ENCODE measurements at regions not wholly inside any gene's neighbourhood (a gene's known extent, or its start where the extent isn't known, plus 50 kb on each side); places are given as distances from the start of the nearest gene placed in this dataset.
"Not testable (repeated sequence)": the region's sequence is repeated elsewhere in the genome, so short reads cannot be mapped to it uniquely, and the experiment has no call there.

GRCh38 chrX:41003506-41004270, 81.6 kb upstream of the USP9X start:
- no peak for DNase-seq (ENCODE audit: low spot score)
- TF ChIP-seq, protein P1, sequence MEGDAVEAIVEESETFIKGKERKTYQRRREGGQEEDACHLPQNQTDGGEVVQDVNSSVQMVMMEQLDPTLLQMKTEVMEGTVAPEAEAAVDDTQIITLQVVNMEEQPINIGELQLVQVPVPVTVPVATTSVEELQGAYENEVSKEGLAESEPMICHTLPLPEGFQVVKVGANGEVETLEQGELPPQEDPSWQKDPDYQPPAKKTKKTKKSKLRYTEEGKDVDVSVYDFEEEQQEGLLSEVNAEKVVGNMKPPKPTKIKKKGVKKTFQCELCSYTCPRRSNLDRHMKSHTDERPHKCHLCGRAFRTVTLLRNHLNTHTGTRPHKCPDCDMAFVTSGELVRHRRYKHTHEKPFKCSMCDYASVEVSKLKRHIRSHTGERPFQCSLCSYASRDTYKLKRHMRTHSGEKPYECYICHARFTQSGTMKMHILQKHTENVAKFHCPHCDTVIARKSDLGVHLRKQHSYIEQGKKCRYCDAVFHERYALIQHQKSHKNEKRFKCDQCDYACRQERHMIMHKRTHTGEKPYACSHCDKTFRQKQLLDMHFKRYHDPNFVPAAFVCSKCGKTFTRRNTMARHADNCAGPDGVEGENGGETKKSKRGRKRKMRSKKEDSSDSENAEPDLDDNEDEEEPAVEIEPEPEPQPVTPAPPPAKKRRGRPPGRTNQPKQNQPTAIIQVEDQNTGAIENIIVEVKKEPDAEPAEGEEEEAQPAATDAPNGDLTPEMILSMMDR (IDR thresholded peaks at IDR 0.05; ENCODE audit: extremely low read depth, missing control alignments), result no peak

- no peak for DNase-seq (ENCODE audit: low spot score)
- TF ChIP-seq, protein P1 (IDR thresholded peaks at IDR 0.05; ENCODE audit: extremely low read depth, missing control alignments), result no peak
These were observed 79.7 kb upstream of the USP9X start for GRCh38 chrX:41005445-41005992.

DNA sequence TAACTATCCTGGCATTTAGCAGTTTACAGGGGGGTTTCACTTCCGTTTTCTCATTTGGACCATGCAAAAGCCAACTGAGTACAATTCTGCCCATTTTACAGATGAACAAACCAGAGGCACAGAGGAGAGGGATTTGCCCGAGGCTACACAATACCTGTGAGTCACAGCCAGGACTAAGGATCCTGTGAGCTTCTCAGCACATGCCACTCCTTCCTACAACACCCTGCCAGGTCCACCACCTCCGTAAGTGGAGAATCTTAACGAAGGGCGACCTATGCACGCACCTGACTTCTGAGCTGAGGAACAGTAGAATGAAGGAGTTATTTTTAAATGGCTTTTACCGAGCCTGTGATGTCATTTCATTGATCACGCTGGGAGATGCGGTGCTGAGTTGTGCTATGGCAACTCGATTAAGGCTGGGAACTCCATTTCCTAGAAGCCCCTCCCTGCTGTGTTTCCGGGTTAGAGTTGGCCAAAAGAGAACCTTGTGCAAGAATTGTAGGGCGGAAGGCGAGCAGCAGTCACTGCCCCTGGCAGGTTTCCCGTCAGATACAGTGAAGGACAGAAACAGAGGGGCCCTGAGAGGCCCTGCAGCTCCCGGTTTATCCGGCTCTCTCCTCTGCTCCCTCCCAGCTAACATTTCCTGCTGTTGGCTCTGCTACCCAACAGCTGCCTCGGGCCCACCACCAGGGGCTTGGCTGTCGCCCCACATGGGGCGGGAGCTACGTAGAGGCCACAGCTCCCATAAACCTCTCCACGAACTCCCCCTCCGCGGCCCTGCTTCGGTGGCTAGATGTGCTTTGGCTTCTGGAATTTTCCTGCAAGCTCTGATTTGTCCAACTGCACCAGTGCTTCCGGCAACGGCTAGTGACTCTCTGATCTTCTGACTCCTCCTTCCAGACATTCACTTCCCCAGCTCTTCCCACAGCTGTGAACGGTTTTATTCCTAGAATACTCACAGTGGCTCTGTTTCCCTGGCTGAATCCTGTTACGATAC, 75.1 kb upstream of the USP9X start:
- DNase-seq (ENCODE audit: low spot score), result peak; percentile 24
- TF ChIP-seq, protein P1 (IDR thresholded peaks at IDR 0.05; ENCODE audit: extremely low read depth, missing control alignments), result no peak

DNA sequence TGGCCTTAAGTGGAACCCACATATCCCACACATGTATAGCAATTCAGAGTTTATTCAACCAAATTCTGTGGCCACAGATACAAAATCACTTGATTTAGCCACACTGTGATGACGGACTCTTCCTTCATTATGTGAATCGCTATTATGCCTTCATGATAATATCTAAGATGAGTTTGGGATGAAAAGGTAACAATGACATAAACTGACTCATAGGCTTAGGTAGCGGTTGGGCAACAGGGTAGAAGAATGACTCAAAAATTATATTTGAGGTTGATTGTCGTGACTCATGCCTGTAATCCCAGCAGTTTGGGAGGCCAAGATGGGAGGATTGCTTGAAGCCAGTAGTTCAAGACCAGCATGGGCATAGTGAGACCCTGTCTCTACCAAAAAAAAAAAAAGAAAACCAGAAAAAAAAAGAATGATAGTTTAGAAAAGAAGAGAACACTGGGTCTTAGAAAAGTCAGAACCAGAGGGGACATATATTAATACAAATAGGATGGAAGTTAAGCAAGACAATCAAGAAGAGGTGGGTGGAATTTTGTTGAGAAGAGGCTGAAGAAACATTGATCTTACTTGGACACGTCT, 70.4 kb upstream of the USP9X start:
- DNase-seq (ENCODE audit: low spot score), result no peak
- TF ChIP-seq, protein P1 (IDR thresholded peaks at IDR 0.05; ENCODE audit: extremely low read depth, missing control alignments), result no peak

DNA sequence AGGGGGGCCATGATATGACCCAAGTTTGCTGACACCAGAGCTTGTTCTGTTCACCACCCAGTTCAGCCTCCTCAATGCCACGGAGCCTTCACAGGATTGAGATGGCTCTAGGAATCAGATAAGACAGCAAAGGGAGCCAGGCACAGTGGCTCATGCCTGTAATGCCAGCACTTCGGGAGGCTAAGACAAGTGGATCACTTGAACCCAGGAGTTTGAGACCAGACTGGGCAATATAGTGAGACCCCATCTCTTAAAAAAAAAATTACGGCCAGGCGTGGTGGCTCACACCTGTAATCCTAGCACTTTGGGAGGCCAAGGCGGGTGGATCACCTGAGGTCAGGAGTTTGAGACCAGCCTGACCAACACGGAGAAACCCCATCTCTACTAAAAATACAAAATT, 67.5 kb upstream of the USP9X start:
- DNase-seq (ENCODE audit: low spot score), result not testable (repeated sequence)

DNA sequence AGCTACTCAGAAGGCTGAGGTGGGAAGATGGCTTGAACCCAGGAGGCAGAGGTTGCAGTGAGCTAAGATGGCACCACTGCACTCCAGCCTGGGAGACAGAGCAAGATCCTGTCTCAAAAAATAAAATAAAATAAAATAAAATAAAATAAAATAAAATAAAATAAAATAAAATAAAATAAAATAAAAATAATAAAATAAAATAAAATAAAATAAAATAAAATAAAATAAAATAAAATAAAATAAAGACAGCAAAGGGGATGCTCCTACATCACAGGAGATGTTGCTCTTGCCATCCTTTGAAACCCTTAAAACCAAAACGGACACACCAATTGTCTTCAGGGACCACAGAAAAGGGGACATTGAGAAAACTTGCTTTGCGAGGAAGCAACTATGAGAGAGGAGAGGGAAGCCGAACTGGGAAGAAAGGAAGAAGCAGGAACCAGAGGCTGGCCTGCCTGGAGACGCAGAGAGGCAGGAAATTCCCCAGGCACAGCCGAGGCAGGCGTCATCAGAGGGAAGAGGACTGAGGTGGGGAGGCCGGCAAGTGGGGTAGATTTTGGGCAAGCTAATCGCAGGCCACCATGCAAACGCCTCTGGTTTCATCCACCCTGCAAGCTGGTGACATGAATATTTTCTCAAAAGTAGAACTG, 66.7 kb upstream of the USP9X start:
- DNase-seq (ENCODE audit: low spot score), result not testable (repeated sequence)

GRCh38 chrX:41019041-41019392, 66.2 kb upstream of the USP9X start:
- no peak for DNase-seq (ENCODE audit: low spot score)
- TF ChIP-seq, protein P1 (IDR thresholded peaks at IDR 0.05; ENCODE audit: extremely low read depth, missing control alignments), result no peak

Data from GM20000 (cell line).